ENCODE measurements at regions not wholly inside any gene's neighbourhood (a gene's known extent, or its start where the extent isn't known, plus 50 kb on each side); places are given as distances from the start of the nearest gene placed in this dataset.

GRCh38 chr3:171967137-171967783, 72.1 kb upstream of the FNDC3B start:
- no peaks in the 10 kb centered on the region for H3K36me3 ChIP-seq (ENCODE audit: control insufficient read depth in 3 of 3, insufficient read depth in 3 of 3, low read length in 3 of 3)
- peak overlapping the region; percentile 29 for H3K27ac ChIP-seq (ENCODE audit: low read depth, low read length)
- H3K4me3 ChIP-seq (ENCODE audit: low read length in 3 of 3): no peak overlapping the region
- no peak overlapping the region for H3K9ac ChIP-seq (ENCODE audit: low read depth in 1 of 3, low read length in 3 of 3)
- no peaks in the 10 kb centered on the region for H3K9me3 ChIP-seq (ENCODE audit: control insufficient read depth in 3 of 3, low read length in 3 of 3)
- peaks cover 0 to 6% (median 0%) of the 10 kb centered on the region in 3 donors for H3K4me1 ChIP-seq (ENCODE audit: control insufficient read depth in 3 of 3, insufficient read depth in 3 of 3, low read length in 3 of 3)
- no peaks in the 10 kb centered on the region for H3K27me3 ChIP-seq (ENCODE audit: control insufficient read depth in 3 of 3, insufficient read depth in 3 of 3, low read length in 3 of 3)

GRCh38 chr3:171967932-171968678, 71.3 kb upstream of the FNDC3B start:
- Histone ChIP-seq H3K36me3 (ENCODE audit: control insufficient read depth in 3 of 3, insufficient read depth in 3 of 3, low read length in 3 of 3) (no peaks in the 10 kb centered on the region), H3K4me3 (ENCODE audit: low read length in 3 of 3) (no peak overlapping the region), H3K4me1 (ENCODE audit: control insufficient read depth in 3 of 3, insufficient read depth in 3 of 3, low read length in 3 of 3) (peaks cover 0 to 6% (median 0%) of the 10 kb centered on the region in 3 donors), H3K27me3 (ENCODE audit: control insufficient read depth in 3 of 3, insufficient read depth in 3 of 3, low read length in 3 of 3) (no peaks in the 10 kb centered on the region), H3K9ac (ENCODE audit: low read depth in 1 of 3, low read length in 3 of 3) (no peak overlapping the region), H3K9me3 (ENCODE audit: control insufficient read depth in 3 of 3, low read length in 3 of 3) (no peaks in the 10 kb centered on the region), H3K27ac (ENCODE audit: low read depth, low read length) (peak overlapping the region; percentile 29)

- no peak overlapping the region for H3K27ac ChIP-seq (ENCODE audit: low read depth, low read length)
- H3K9ac ChIP-seq (ENCODE audit: low read depth in 1 of 3, low read length in 3 of 3): no peak overlapping the region
- H3K4me1 ChIP-seq (ENCODE audit: control insufficient read depth in 3 of 3, insufficient read depth in 3 of 3, low read length in 3 of 3): peaks cover 0 to 6% (median 0%) of the 10 kb centered on the region in 3 donors
- no peaks in the 10 kb centered on the region for H3K36me3 ChIP-seq (ENCODE audit: control insufficient read depth in 3 of 3, insufficient read depth in 3 of 3, low read length in 3 of 3)
- no peaks in the 10 kb centered on the region for H3K9me3 ChIP-seq (ENCODE audit: control insufficient read depth in 3 of 3, low read length in 3 of 3)
- no peaks in the 10 kb centered on the region for H3K27me3 ChIP-seq (ENCODE audit: control insufficient read depth in 3 of 3, insufficient read depth in 3 of 3, low read length in 3 of 3)
- no peak overlapping the region for H3K4me3 ChIP-seq (ENCODE audit: low read length in 3 of 3)
These were observed 69.0 kb upstream of the FNDC3B start for GRCh38 chr3:171970301-171970788.

DNA sequence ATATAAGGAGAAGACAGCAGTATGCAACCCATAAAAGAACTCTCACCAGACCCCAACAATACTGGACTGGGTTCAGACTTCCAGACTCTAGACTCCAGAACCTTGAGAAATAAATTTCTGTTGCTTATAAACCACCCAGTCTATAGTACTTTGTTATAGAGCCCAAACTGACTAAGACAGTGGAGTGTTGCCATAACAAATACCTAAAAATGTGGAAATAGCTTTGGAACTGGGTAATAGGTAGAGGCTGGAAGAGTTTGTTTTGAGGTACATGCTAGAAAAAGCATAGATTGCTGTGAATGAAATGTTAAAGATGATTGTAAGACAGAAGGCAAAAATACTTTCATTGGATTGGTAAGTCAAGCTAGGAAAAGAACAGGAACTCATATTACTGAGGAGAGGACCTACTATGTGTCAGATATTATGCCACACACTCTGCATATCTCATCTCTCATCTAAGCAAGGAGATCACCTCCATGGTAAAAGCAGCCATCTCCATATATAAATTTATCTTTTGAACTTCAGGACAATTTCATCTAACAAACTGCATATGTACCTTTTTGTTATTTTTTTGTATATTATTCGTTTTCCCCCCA, 67.4 kb upstream of the FNDC3B start:
- H3K9ac ChIP-seq (ENCODE audit: low read depth in 1 of 3, low read length in 3 of 3): no peak overlapping the region
- H3K9me3 ChIP-seq (ENCODE audit: control insufficient read depth in 3 of 3, low read length in 3 of 3): no peaks in the 10 kb centered on the region
- H3K4me1 ChIP-seq (ENCODE audit: control insufficient read depth in 3 of 3, insufficient read depth in 3 of 3, low read length in 3 of 3): peaks cover 0 to 5% (median 0%) of the 10 kb centered on the region in 3 donors
- H3K27me3 ChIP-seq (ENCODE audit: control insufficient read depth in 3 of 3, insufficient read depth in 3 of 3, low read length in 3 of 3): no peaks in the 10 kb centered on the region
- H3K4me3 ChIP-seq (ENCODE audit: low read length in 3 of 3): no peak overlapping the region
- H3K27ac ChIP-seq (ENCODE audit: low read depth, low read length): no peak overlapping the region
- H3K36me3 ChIP-seq (ENCODE audit: control insufficient read depth in 3 of 3, insufficient read depth in 3 of 3, low read length in 3 of 3): no peaks in the 10 kb centered on the region

DNA sequence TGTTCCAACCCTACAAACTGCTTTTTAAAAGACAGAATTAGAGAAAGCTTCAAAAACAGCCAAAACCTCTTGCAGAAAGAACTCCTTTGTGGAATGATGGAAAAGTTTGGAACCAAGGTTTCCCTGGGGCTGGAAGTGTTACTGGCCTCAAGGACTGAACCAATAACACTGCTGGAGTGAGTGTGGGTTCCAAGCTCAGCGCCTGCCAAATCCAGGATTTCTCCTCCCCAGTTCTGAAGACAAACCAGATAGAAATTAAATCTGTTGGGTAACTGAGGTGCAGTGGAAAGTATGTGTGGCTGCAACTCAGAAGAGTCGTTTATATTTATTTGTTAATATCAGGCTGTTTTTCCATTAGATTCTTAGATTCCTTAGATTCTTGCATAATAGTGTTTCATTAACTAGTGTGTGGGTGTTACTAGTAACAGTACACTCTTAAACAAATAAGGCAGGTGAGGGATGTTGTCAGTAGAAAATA, 66.5 kb upstream of the FNDC3B start:
- no peak overlapping the region for H3K4me3 ChIP-seq (ENCODE audit: low read length in 3 of 3)
- H3K27ac ChIP-seq (ENCODE audit: low read depth, low read length): no peak overlapping the region
- H3K9me3 ChIP-seq (ENCODE audit: control insufficient read depth in 3 of 3, low read length in 3 of 3): no peaks in the 10 kb centered on the region
- H3K27me3 ChIP-seq (ENCODE audit: control insufficient read depth in 3 of 3, insufficient read depth in 3 of 3, low read length in 3 of 3): no peaks in the 10 kb centered on the region
- H3K36me3 ChIP-seq (ENCODE audit: control insufficient read depth in 3 of 3, insufficient read depth in 3 of 3, low read length in 3 of 3): no peaks in the 10 kb centered on the region
- H3K9ac ChIP-seq (ENCODE audit: low read depth in 1 of 3, low read length in 3 of 3): no peak overlapping the region
- H3K4me1 ChIP-seq (ENCODE audit: control insufficient read depth in 3 of 3, insufficient read depth in 3 of 3, low read length in 3 of 3): no peaks in the 10 kb centered on the region

DNA sequence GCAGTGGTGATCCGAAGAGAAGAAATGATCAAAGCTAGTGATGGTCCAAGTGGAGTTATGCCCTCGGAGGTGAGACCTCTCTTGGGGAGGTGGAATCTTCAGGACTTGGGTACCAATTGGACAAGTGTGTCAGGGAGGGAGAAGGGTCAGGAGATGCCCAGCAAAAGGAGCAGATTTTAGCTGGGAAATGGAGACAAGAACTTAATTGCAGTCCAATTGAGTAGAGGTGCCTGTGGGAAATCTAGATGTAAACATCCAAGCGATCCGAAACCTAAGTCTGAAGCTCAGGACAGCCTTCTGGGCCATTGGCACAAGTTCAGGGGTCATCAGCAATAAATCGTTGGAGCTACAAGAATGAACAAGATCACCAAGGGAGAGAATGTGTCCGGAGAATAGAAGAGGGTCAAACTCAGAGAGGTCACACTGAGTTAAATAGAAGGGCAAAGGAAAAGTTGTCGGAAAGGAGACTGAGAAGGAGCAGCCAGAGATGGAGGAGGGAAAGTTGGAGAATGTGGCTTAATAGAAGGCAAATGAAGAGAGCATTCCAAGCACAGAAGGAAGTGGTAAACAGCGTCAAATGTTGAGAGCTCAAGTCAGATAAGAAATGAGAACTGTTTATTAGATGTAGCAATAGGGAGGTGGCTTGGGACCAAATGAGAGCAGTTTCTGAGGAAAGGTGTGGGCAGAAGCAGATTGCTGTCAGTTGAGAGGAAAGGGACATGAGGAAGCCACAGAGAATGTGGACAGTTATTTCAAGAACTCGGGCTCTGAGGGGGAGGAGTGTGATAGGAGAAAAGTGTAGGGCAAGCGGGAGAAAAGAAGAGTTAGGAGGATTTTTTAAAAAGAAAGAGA, 64.2 kb upstream of the FNDC3B start:
- Histone ChIP-seq H3K9ac (ENCODE audit: low read depth in 1 of 3, low read length in 3 of 3) (no peak overlapping the region), H3K27ac (ENCODE audit: low read depth, low read length) (no peak overlapping the region), H3K9me3 (ENCODE audit: control insufficient read depth in 3 of 3, low read length in 3 of 3) (no peaks in the 10 kb centered on the region), H3K4me1 (ENCODE audit: control insufficient read depth in 3 of 3, insufficient read depth in 3 of 3, low read length in 3 of 3) (no peaks in the 10 kb centered on the region), H3K36me3 (ENCODE audit: control insufficient read depth in 3 of 3, insufficient read depth in 3 of 3, low read length in 3 of 3) (no peaks in the 10 kb centered on the region), H3K4me3 (ENCODE audit: low read length in 3 of 3) (no peak overlapping the region), H3K27me3 (ENCODE audit: control insufficient read depth in 3 of 3, insufficient read depth in 3 of 3, low read length in 3 of 3) (no peaks in the 10 kb centered on the region)

GRCh38 chr3:171976526-171976925, 62.9 kb upstream of the FNDC3B start:
- no peaks in the 10 kb centered on the region for H3K4me1 ChIP-seq (ENCODE audit: control insufficient read depth in 3 of 3, insufficient read depth in 3 of 3, low read length in 3 of 3)
- H3K27ac ChIP-seq (ENCODE audit: low read depth, low read length): no peak overlapping the region

DNA sequence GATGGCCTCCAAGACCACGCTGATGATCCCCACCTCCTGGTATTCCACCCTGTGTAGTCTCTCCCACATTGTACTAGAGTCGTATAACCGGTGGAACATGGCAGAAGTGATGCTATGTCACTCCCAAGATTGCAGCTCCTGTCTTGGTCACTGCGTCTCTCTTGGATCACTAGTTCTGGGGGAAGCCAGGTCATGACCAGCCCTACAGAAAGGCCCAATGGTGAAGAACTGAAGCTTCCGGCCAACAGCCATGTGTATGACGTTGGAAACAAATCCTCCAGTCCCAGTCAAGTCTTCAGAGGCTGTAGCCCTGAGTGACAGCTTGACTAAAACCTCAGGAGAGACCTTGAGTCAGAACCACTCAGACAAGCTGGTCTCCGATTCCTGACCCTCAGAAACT, 61.9 kb upstream of the FNDC3B start:
- no peak overlapping the region for H3K9ac ChIP-seq (ENCODE audit: low read depth in 1 of 3, low read length in 3 of 3)
- H3K27ac ChIP-seq (ENCODE audit: low read depth, low read length): no peak overlapping the region
- no peaks in the 10 kb centered on the region for H3K4me1 ChIP-seq (ENCODE audit: control insufficient read depth in 3 of 3, insufficient read depth in 3 of 3, low read length in 3 of 3)
- H3K4me3 ChIP-seq (ENCODE audit: low read length in 3 of 3): no peak overlapping the region
- no peaks in the 10 kb centered on the region for H3K9me3 ChIP-seq (ENCODE audit: control insufficient read depth in 3 of 3, low read length in 3 of 3)
- H3K36me3 ChIP-seq (ENCODE audit: control insufficient read depth in 3 of 3, insufficient read depth in 3 of 3, low read length in 3 of 3): no peaks in the 10 kb centered on the region
- H3K27me3 ChIP-seq (ENCODE audit: control insufficient read depth in 3 of 3, insufficient read depth in 3 of 3, low read length in 3 of 3): no peaks in the 10 kb centered on the region

More at GRCh38 chr3:171976526-171976925, 62.9 kb upstream of the FNDC3B start:
- H3K4me3 ChIP-seq (ENCODE audit: low read length in 3 of 3): no peak overlapping the region
- H3K9ac ChIP-seq (ENCODE audit: low read depth in 1 of 3, low read length in 3 of 3): no peak overlapping the region
- H3K27me3 ChIP-seq (ENCODE audit: control insufficient read depth in 3 of 3, insufficient read depth in 3 of 3, low read length in 3 of 3): no peaks in the 10 kb centered on the region
- no peaks in the 10 kb centered on the region for H3K9me3 ChIP-seq (ENCODE audit: control insufficient read depth in 3 of 3, low read length in 3 of 3)
- no peaks in the 10 kb centered on the region for H3K36me3 ChIP-seq (ENCODE audit: control insufficient read depth in 3 of 3, insufficient read depth in 3 of 3, low read length in 3 of 3)

DNA sequence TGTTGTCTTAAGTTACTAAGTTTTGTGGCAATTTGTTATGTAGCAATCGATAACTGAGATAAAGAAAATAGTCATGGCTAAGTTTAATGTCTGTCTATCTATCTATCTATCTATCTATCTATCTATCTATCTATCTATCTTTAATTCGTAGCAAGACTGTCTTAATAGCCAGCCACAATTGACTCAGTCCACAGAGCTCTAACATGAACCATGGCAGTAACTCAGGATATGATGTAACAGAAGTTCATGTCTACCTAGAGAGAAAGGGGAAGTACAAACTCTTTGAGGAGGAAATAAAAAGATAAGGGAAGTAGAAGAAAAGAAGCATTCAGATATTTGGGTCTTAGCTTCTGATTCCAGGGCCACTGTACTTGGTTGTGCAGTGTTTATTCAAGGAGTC, 61.5 kb upstream of the FNDC3B start:
- Histone ChIP-seq H3K27ac (ENCODE audit: low read depth, low read length) (no peak overlapping the region), H3K36me3 (ENCODE audit: control insufficient read depth in 3 of 3, insufficient read depth in 3 of 3, low read length in 3 of 3) (no peaks in the 10 kb centered on the region), H3K27me3 (ENCODE audit: control insufficient read depth in 3 of 3, insufficient read depth in 3 of 3, low read length in 3 of 3) (no peaks in the 10 kb centered on the region)

More for the DNA sequence above, 61.5 kb upstream of the FNDC3B start:
- H3K9me3 ChIP-seq (ENCODE audit: control insufficient read depth in 3 of 3, low read length in 3 of 3): no peaks in the 10 kb centered on the region
- no peaks in the 10 kb centered on the region for H3K4me1 ChIP-seq (ENCODE audit: control insufficient read depth in 3 of 3, insufficient read depth in 3 of 3, low read length in 3 of 3)
- no peak overlapping the region for H3K9ac ChIP-seq (ENCODE audit: low read depth in 1 of 3, low read length in 3 of 3)
- no peak overlapping the region for H3K4me3 ChIP-seq (ENCODE audit: low read length in 3 of 3)

Data from skeletal muscle tissue (tissue), 3 donors.